HEK293 (cell line): ENCODE measurements at regions not wholly inside any gene's neighbourhood (a gene's known extent, or its start where the extent isn't known, plus 50 kb on each side); places are given as distances from the start of the nearest gene placed in this dataset.

Experiments used
- CTCF ChIA-PET: fragments of 350-600 bp; formaldehyde crosslinking; extraction: SDS; loops from one replicate; lab custom pipeline; 2021; ENCODE audit warnings: antibody characterized with exemption; lab: Yijun Ruan, JAX
- POLR2A ChIA-PET: fragments of 300-600 bp; formaldehyde crosslinking; extraction: SDS; loops from one replicate; lab custom pipeline; 2020; ENCODE audit warnings: antibody characterized with exemption, inconsistent platforms; lab: Yijun Ruan, JAX
- H3K27ac ChIP-seq: fragments of 200-500 bp; sonication (Bioruptor generic); 2 replicates; pipeline ENCODE4 v1.5.1; 2014; ENCODE audit warnings: low read depth, low read length, control low read depth, inconsistent platforms; ENCODE audit errors: extremely low read depth
- H3K36me3 ChIP-seq, 2 experiments: fragments of 200-500 bp in 1 of 2; sonication (Bioruptor generic) in 1 of 2; 1 replicate in 1 of 2; 2 replicates in 1 of 2; pipeline ENCODE4 v1.5.1; 2014 to 2017; ENCODE audit warnings: inconsistent platforms in 2 of 2, low read length in 2 of 2; ENCODE audit not compliant: control insufficient read depth in 2 of 2, insufficient read depth in 1 of 2
- H3K4me1 ChIP-seq: fragments of 200-500 bp; sonication (Bioruptor generic); 2 replicates; pipeline ENCODE4 v1.5.1; 2014; ENCODE audit warnings: mild to moderate bottlenecking, low read length, inconsistent platforms; ENCODE audit not compliant: control insufficient read depth, insufficient read depth
- H3K4me3 ChIP-seq: 2 replicates; pipeline ENCODE4 v1.5.1; 2011; ENCODE audit warnings: low read depth, mild to moderate bottlenecking, control low read depth, low read length, moderate library complexity
- H3K9me3 ChIP-seq: fragments of 200-500 bp; sonication (Bioruptor generic); 2 replicates; pipeline ENCODE4 v1.5.1; 2014; ENCODE audit warnings: low read depth, low read length, inconsistent platforms; ENCODE audit not compliant: control insufficient read depth, insufficient read depth
- GFI1B ChIP-seq: fragments of 450-650 bp; formaldehyde crosslinking; IDR thresholded peaks from 2 replicates; pipeline ENCODE4 v1.5.1; 2016; ENCODE audit warnings: missing biosample characterization, missing genetic modification characterization
- GLIS2 ChIP-seq: fragments of 450-650 bp; formaldehyde crosslinking; IDR thresholded peaks from 2 replicates; pipeline ENCODE4 v1.5.1; 2016; ENCODE audit warnings: missing biosample characterization, missing genetic modification characterization
- HOXC10 ChIP-seq: sonication (generic); formaldehyde crosslinking; IDR thresholded peaks from 2 replicates; pipeline ENCODE4 v1.8.1; 2023; ENCODE audit warnings: mild to moderate bottlenecking, missing genetic modification reagents
- OSR2 ChIP-seq: fragments of 450-650 bp; formaldehyde crosslinking; IDR thresholded peaks from 2 replicates; pipeline ENCODE4 v1.5.1; 2016; ENCODE audit warnings: missing biosample characterization, missing genetic modification characterization
- PBX3 ChIP-seq: sonication (generic); formaldehyde crosslinking; IDR thresholded peaks from 2 replicates; pipeline ENCODE4 v1.8.1; 2022; ENCODE audit warnings: mild to moderate bottlenecking, moderate library complexity, missing genetic modification reagents
- RBAK ChIP-seq: fragments of 450-650 bp; formaldehyde crosslinking; IDR thresholded peaks from 2 replicates; pipeline ENCODE4 v1.5.1; 2016; ENCODE audit warnings: missing biosample characterization, missing genetic modification characterization
- ZNF112 ChIP-seq: fragments of 450-650 bp; formaldehyde crosslinking; IDR thresholded peaks from 2 replicates; pipeline ENCODE4 v1.5.0; 2017; ENCODE audit warnings: missing biosample characterization, missing genetic modification characterization
- ZNF140 ChIP-seq: fragments of 450-650 bp; formaldehyde crosslinking; IDR thresholded peaks from 2 replicates; pipeline ENCODE4 v1.5.1; 2016; ENCODE audit warnings: missing biosample characterization, missing genetic modification characterization
- ZNF2 ChIP-seq: fragments of 450-650 bp; formaldehyde crosslinking; IDR thresholded peaks from 2 replicates; pipeline ENCODE4 v1.5.1; 2016; ENCODE audit warnings: missing biosample characterization, missing genetic modification characterization
- ZNF302 ChIP-seq: fragments of 450-650 bp; formaldehyde crosslinking; IDR thresholded peaks from 2 replicates; pipeline ENCODE4 v1.5.1; 2016; ENCODE audit warnings: missing biosample characterization, missing genetic modification characterization, low read depth
- ZNF366 ChIP-seq: fragments of 450-650 bp; formaldehyde crosslinking; conservative IDR thresholded peaks from 2 replicates; pipeline ENCODE4 v1.5.1; 2016; ENCODE audit warnings: missing biosample characterization, missing genetic modification characterization
- ZNF416 ChIP-seq: fragments of 450-650 bp; formaldehyde crosslinking; IDR thresholded peaks from 2 replicates; pipeline ENCODE4 v1.5.1; 2016; ENCODE audit warnings: missing biosample characterization, missing genetic modification characterization
- ZNF624 ChIP-seq: fragments of 450-650 bp; formaldehyde crosslinking; IDR thresholded peaks from 2 replicates; pipeline ENCODE4 v1.5.1; 2017; ENCODE audit warnings: missing biosample characterization, missing genetic modification characterization
- ZNF645 ChIP-seq: fragments of 450-650 bp; formaldehyde crosslinking; IDR thresholded peaks from 2 replicates; pipeline ENCODE4; 2016; ENCODE audit warnings: missing biosample characterization, missing genetic modification characterization
- ZNF692 ChIP-seq: fragments of 450-650 bp; formaldehyde crosslinking; IDR thresholded peaks from 2 replicates; pipeline ENCODE4 v1.5.1; 2016; ENCODE audit warnings: missing biosample characterization, missing genetic modification characterization
- ZNF768 ChIP-seq: fragments of 450-650 bp; formaldehyde crosslinking; IDR thresholded peaks from 2 replicates; pipeline ENCODE4 v1.5.1; 2018; ENCODE audit warnings: missing biosample characterization, mild to moderate bottlenecking, missing genetic modification characterization
- TF ChIP-seq, protein P1 (sequence below): fragments of 450-650 bp; formaldehyde crosslinking; IDR thresholded peaks from 2 replicates; pipeline ENCODE4 v1.5.1; 2016; ENCODE audit warnings: missing biosample characterization, missing genetic modification characterization

GRCh38 chr9:109977521-109977920, 197.5 kb downstream of the PALM2AKAP2 start:
- H3K4me1 ChIP-seq: no peaks in the 10 kb centered on the region
- ChIA-PET POLR2A (no interaction called here), CTCF (no interaction called here)
- no peaks in the 10 kb centered on the region for H3K9me3 ChIP-seq
- H3K36me3 ChIP-seq: no peaks in the 10 kb centered on the region
- H3K27ac ChIP-seq: no peak overlapping the region
- no peak overlapping the region for H3K4me3 ChIP-seq
- no peak for TF ChIP-seq ZNF645
- TF ChIP-seq ZNF140 (tag by site-specific recombination): no peak
- no peak for TF ChIP-seq ZNF2
- no peak for TF ChIP-seq ZNF768 (tag by site-specific recombination)

- no peak for TF ChIP-seq ZNF140 (tag by site-specific recombination)
- TF ChIP-seq ZNF302 (tag by site-specific recombination): no peak
- no peak for TF ChIP-seq ZNF366 (tag by site-specific recombination)
- TF ChIP-seq ZNF112 (tag by site-specific recombination): no peak
- TF ChIP-seq GLIS2 (tag by site-specific recombination): no peak
- TF ChIP-seq GFI1B (tag by site-specific recombination): no peak
- POLR2A ChIA-PET: no interaction called here
- Histone ChIP-seq H3K4me1 (no peaks in the 10 kb centered on the region), H3K27ac (no peak overlapping the region), H3K36me3 (no peaks in the 10 kb centered on the region), H3K9me3 (no peaks in the 10 kb centered on the region), H3K4me3 (no peak overlapping the region)
- CTCF ChIA-PET: no interaction called here
Measured at GRCh38 chr9:109981091-109981490, 201.1 kb downstream of the PALM2AKAP2 start.

- CTCF ChIA-PET: interaction anchor here (0.7 to 1.0 kb wide), 3 partner anchors 9 to 417 kb away, joined by 3 to 6 read pairs (median 3); no protein-coding TSS in a partner anchor
- TF ChIP-seq OSR2 (tag by site-specific recombination) (no peak), PBX3 (CRISPR knock-in tag) (no peak), HOXC10 (CRISPR knock-in tag) (no peak), ZNF624 (tag by site-specific recombination) (no peak), ZNF416 (tag by site-specific recombination) (no peak), RBAK (tag by site-specific recombination) (no peak), ZNF692 (tag by site-specific recombination) (no peak)
- TF ChIP-seq, protein P1, sequence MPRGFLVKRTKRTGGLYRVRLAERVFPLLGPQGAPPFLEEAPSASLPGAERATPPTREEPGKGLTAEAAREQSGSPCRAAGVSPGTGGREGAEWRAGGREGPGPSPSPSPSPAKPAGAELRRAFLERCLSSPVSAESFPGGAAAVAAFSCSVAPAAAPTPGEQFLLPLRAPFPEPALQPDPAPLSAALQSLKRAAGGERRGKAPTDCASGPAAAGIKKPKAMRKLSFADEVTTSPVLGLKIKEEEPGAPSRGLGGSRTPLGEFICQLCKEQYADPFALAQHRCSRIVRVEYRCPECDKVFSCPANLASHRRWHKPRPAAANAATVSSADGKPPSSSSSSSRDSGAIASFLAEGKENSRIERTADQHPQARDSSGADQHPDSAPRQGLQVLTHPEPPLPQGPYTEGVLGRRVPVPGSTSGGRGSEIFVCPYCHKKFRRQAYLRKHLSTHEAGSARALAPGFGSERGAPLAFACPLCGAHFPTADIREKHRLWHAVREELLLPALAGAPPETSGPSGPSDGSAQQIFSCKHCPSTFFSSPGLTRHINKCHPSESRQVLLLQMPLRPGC (tag by site-specific recombination): no peak
Measured at GRCh38 chr9:109986521-109986991, 206.6 kb downstream of the PALM2AKAP2 start.

More at GRCh38 chr9:109986521-109986991, 206.6 kb downstream of the PALM2AKAP2 start:
- POLR2A ChIA-PET: no interaction called here
- Histone ChIP-seq H3K36me3 (no peaks in the 10 kb centered on the region), H3K4me3 (no peak overlapping the region), H3K27ac (no peak overlapping the region), H3K4me1 (no peaks in the 10 kb centered on the region), H3K9me3 (no peaks in the 10 kb centered on the region)
